ENCODE measurements at regions not wholly inside any gene's neighbourhood (a gene's known extent, or its start where the extent isn't known, plus 50 kb on each side); places are given as distances from the start of the nearest gene placed in this dataset.

GRCh38 chr6:22099231-22099630 lies 197.6 kb downstream of the PRL start:
- Histone ChIP-seq H3K27ac (ENCODE audit: control insufficient read depth, insufficient read depth, low read length) (no peak overlapping the region), H2AFZ (ENCODE audit: control insufficient read depth, low read length) (no peak overlapping the region), H3K9me3 (ENCODE audit: control insufficient read depth, low read depth, low read length) (no peaks in the 10 kb centered on the region), H3K27me3 (ENCODE audit: control insufficient read depth, extremely low read depth, insufficient read depth, low read length) (no peaks in the 10 kb centered on the region), H3K4me1 (ENCODE audit: control insufficient read depth, extremely low read depth, insufficient read depth, low read length) (no peaks in the 10 kb centered on the region), H3K36me3 (ENCODE audit: control insufficient read depth in 2 of 2, extremely low read depth in 1 of 2, insufficient read depth in 2 of 2, low read length in 2 of 2) (no peaks in the 10 kb centered on the region), H3K9me1 (ENCODE audit: control insufficient read depth, extremely low read depth, insufficient read depth, low read length) (no peaks in the 10 kb centered on the region), H4K20me1 (ENCODE audit: control insufficient read depth, extremely low read depth, insufficient read depth, low read length) (no peaks in the 10 kb centered on the region), H3K79me2 (ENCODE audit: control insufficient read depth, insufficient read depth, low read length) (no peaks in the 10 kb centered on the region), H3K4me2 (ENCODE audit: control insufficient read depth, extremely low read depth, insufficient read depth, low read depth, low read length) (no peak overlapping the region), H3K4me3 (ENCODE audit: control insufficient read depth in 2 of 3, extremely low read depth in 1 of 3, insufficient read depth in 2 of 3, low read depth in 1 of 3, low read length in 3 of 3) (no peak overlapping the region), H3K9ac (ENCODE audit: control insufficient read depth, extremely low read depth, insufficient read depth, low read length) (no peak overlapping the region)
- DNase-seq (ENCODE audit: low read depth, low spot score) (no peak), FAIRE-seq (no peak)
- TF ChIP-seq EZH2 (IDR thresholded peaks at IDR 0.05; ENCODE audit: low read length) = no peak
- TF ChIP-seq CTCF (optimal IDR thresholded peaks at IDR 0.05 in 1 of 3, IDR thresholded peaks at IDR 0.05 in 1 of 3, conservative IDR thresholded peaks at IDR 0.05 in 1 of 3; ENCODE audit: extremely low read depth in 1 of 3, insufficient read depth in 2 of 3, low read length in 3 of 3) = no peak
- dilution Hi-C loops (cut with MboI; ENCODE audit: extremely low pct_ligation_motif_present, low sequenced_read_pairs) = no loop called here

GRCh38 chr6:22099923-22100322 lies 196.9 kb downstream of the PRL start:
- Histone ChIP-seq H3K9ac (ENCODE audit: control insufficient read depth, extremely low read depth, insufficient read depth, low read length) (no peak overlapping the region), H3K9me1 (ENCODE audit: control insufficient read depth, extremely low read depth, insufficient read depth, low read length) (no peaks in the 10 kb centered on the region), H3K36me3 (ENCODE audit: control insufficient read depth in 2 of 2, extremely low read depth in 1 of 2, insufficient read depth in 2 of 2, low read length in 2 of 2) (no peaks in the 10 kb centered on the region), H2AFZ (ENCODE audit: control insufficient read depth, low read length) (no peak overlapping the region), H3K4me2 (ENCODE audit: control insufficient read depth, extremely low read depth, insufficient read depth, low read depth, low read length) (no peak overlapping the region), H4K20me1 (ENCODE audit: control insufficient read depth, extremely low read depth, insufficient read depth, low read length) (no peaks in the 10 kb centered on the region), H3K4me1 (ENCODE audit: control insufficient read depth, extremely low read depth, insufficient read depth, low read length) (no peaks in the 10 kb centered on the region), H3K79me2 (ENCODE audit: control insufficient read depth, insufficient read depth, low read length) (no peaks in the 10 kb centered on the region), H3K4me3 (ENCODE audit: control insufficient read depth in 2 of 3, extremely low read depth in 1 of 3, insufficient read depth in 2 of 3, low read depth in 1 of 3, low read length in 3 of 3) (no peak overlapping the region), H3K27me3 (ENCODE audit: control insufficient read depth, extremely low read depth, insufficient read depth, low read length) (no peaks in the 10 kb centered on the region), H3K27ac (ENCODE audit: control insufficient read depth, insufficient read depth, low read length) (no peak overlapping the region), H3K9me3 (ENCODE audit: control insufficient read depth, low read depth, low read length) (no peaks in the 10 kb centered on the region)
- no peak for FAIRE-seq
- dilution Hi-C loops (cut with MboI; ENCODE audit: extremely low pct_ligation_motif_present, low sequenced_read_pairs) = no loop called here
- TF ChIP-seq EZH2 (IDR thresholded peaks at IDR 0.05; ENCODE audit: low read length) (no peak), CTCF (optimal IDR thresholded peaks at IDR 0.05 in 1 of 3, IDR thresholded peaks at IDR 0.05 in 1 of 3, conservative IDR thresholded peaks at IDR 0.05 in 1 of 3; ENCODE audit: extremely low read depth in 1 of 3, insufficient read depth in 2 of 3, low read length in 3 of 3) (no peak)
- DNase-seq (ENCODE audit: low read depth, low spot score) = no peak

All from keratinocyte (primary cell).